Urinary bladder (tissue), 3 donors: ENCODE measurements at regions not wholly inside any gene's neighbourhood (a gene's known extent, or its start where the extent isn't known, plus 50 kb on each side); places are given as distances from the start of the nearest gene placed in this dataset.

Experiments
- DNase-seq: peaks from one replicate; pipeline ENCODE4 v3.0.0-alpha.2; 2015; ENCODE audit errors: extremely low spot score
- H3K27ac ChIP-seq: one replicate; pipeline ENCODE4 v1.5.1; 2013; ENCODE audit warnings: low read depth, mild to moderate bottlenecking, moderate library complexity
- H3K36me3 ChIP-seq: one replicate; pipeline ENCODE4 v1.6.1; 2013; ENCODE audit warnings: mild to moderate bottlenecking, moderate library complexity; ENCODE audit not compliant: insufficient read depth
- H3K4me1 ChIP-seq: one replicate; pipeline ENCODE4 v1.6.1; 2013; ENCODE audit warnings: mild to moderate bottlenecking, moderate library complexity; ENCODE audit not compliant: insufficient read depth
- H3K4me3 ChIP-seq: one replicate; pipeline ENCODE4 v1.5.1; 2013; ENCODE audit warnings: low read depth, low read length
- WGBS: extraction: QIAGEN DNeasy Blood & Tissue Kit; methylation state at CpG from one replicate; pipeline ENCODE4 v1.1.7; 2013; 5-methylcytosine and 5-hydroxymethylcytosine counted together
- donor health status: healthy with polysubstance abuse.
- donor health status: healthy.

DNA sequence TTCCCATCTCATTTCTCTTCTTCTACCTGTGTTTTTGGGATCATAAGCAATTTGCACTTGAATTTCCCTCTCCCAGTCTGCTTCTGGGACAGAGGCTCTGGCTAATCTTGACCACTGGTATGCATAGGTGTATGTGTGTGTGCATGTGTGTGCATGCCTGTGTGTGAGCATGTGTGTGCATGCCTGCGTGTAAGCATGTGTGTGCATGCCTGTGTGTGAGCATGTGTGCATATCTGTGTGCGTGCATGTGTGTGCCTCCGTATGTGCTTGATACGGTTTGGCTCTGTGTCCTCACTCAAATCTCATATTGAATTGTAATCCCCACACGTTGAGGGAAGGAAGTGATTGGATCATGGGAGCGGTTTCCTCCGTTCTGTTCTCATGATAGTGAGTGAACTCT lies 77.7 kb downstream of the HAPSTR1 start:
- DNase-seq: no peak
- Histone ChIP-seq H3K27ac (no peak overlapping the region), H3K4me3 (no peak overlapping the region), H3K36me3 (no peaks in the 10 kb centered on the region), H3K4me1 (no peaks in the 10 kb centered on the region)
- WGBS: 81% methylated on average over 7 of the region's 7 CpGs

DNA sequence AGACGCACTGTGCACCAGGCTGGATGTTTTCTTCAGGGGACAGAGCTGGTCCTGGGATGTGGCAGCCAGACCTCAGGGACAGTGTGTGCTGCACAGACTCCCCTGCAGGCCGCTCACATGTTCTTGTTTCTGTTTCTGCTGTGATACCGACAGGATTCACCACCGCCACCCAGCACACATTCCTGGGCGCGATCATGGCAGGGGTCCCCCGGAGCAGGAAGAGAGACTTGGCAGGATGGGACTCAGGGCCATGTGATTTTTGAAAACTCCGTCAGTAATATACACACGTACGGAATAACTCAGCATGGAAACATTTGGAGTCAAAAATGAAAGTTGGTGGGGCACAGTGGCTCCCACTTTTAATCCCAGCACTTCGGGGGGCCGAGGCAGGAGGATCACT lies 79.0 kb downstream of the HAPSTR1 start:
- no peak overlapping the region for H3K4me3 ChIP-seq
- no peaks in the 10 kb centered on the region for H3K4me1 ChIP-seq
- no peak overlapping the region for H3K27ac ChIP-seq
- H3K36me3 ChIP-seq: no peaks in the 10 kb centered on the region
- no peak for DNase-seq
- 70% methylated on average over 12 of the region's 12 CpGs for WGBS

DNA sequence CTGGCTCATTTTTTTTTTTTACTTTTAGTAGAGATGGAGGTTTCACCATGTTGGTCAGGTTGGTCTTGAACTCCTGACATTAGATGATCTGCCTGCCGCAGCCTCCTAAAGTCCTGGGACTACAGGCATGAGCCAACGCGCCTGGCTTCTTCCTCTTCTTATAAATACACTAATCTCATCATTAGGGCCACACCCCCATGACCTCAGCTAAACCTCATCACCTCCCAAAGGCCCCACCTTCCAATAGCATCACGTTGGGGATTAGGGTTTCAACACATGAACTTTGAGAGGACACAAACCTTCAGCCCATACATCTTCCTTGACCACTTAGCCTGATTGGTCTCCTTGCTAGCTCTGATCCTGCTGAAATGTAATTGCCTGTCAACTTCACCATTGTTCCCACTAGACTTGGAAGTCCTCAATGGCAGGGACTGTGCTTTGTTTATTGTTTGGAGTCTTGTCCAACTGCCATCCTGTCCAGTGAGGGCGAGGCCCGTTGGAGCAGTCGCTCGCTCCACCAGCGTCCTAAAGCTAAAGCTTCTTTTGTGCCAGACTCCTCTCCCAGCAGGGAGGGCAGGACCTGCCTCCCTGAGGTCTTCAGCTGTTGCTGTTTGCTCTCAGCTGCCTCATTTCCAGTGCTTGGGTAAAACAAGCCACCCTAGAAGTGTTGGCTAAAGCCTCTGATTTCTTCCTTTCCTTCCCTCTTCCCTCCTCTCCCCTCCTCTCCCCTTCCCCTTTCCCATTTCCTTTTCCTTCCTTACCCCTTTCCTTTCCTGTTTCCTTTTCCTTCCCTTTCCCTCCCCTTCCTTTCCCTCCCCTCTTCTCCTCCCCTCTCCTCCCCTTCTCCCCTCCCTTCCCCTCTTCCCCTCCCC lies 85.3 kb downstream of the HAPSTR1 start:
- WGBS: 49% methylated on average over 9 of the region's 9 CpGs
- no peaks in the 10 kb centered on the region for H3K36me3 ChIP-seq
- no peak overlapping the region for H3K4me3 ChIP-seq
- DNase-seq: no peak
- no peaks in the 10 kb centered on the region for H3K4me1 ChIP-seq
- no peak overlapping the region for H3K27ac ChIP-seq

DNA sequence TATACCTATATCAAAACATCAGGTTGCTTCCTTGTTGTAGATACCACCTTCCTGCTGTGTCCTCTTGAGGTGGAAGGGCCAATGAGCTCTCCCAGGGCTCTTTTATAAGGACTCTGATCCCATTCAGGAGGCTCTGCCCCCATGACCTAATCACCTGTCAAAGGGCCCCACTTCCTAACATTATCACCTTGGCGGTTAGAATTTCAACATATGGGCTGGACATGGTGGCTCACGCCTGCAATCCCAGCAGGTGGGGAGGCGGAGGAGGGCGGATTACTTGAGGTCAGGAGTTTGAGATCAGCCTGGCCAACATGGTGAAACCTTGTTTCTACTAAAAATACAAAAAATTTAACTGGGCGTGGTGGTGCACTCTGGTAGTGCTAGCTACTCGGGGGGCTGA lies 86.4 kb downstream of the HAPSTR1 start:
- 79% methylated on average over 6 of the region's 6 CpGs for WGBS
- Histone ChIP-seq H3K4me1 (no peaks in the 10 kb centered on the region), H3K36me3 (no peaks in the 10 kb centered on the region), H3K27ac (no peak overlapping the region), H3K4me3 (no peak overlapping the region)
- DNase-seq: no peak

DNA sequence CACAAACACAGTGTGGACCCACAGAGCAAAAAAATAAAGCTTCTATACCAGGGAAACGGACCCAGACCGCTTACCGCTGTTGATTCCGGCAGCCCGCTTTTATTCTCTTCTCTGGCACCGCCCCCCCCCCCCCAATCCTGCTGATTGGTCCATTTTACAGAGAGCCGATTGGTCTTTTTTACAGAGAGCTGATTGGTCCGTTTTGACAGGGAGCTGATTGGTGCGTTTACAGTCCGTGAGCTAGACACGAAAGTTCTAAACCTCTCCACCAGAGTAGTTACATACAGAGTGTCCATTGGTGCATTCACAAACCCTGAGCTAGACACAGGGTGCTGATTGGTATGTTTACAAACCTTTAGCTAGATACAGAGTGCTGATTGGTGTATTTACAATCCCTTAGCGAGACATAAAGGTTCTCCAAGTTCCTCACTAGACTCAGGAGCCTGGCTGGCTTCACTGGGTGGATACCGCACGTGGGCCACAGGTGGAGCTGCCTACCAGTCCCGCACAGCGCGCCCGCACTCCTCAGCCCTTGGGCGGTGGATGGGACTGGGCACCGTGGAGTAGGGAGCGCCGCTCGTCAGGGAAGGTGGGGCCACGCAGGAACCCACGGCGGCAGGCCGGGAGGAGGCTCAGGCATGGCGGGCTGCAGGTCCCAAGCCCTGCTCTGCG lies 92.4 kb downstream of the HAPSTR1 start:
- no peaks in the 10 kb centered on the region for H3K4me1 ChIP-seq
- WGBS: 86% methylated on average over 29 of the region's 29 CpGs
- H3K27ac ChIP-seq: no peak overlapping the region
- no peak overlapping the region for H3K4me3 ChIP-seq
- no peak for DNase-seq
- no peaks in the 10 kb centered on the region for H3K36me3 ChIP-seq

DNA sequence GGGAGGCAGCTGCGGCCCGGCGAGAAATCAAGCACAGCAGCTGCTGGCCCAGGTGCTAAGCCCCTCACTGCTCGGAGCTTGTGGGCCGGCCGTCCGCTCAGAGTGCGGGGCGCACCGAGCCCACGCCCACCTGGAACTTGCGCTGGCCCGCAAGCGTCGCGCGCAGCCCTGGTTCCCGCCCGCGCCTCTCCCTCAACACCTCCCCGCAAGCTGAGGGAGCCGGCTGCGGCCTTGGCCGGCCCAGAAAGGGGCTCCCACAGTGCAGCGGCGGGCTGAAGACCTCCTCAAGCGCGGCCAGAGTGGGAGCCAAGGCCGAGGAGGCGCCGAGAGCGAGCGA lies 92.9 kb downstream of the HAPSTR1 start:
- DNase-seq: no peak
- H3K4me1 ChIP-seq: no peaks in the 10 kb centered on the region
- 84% methylated on average over 33 of the region's 33 CpGs for WGBS
- no peak overlapping the region for H3K27ac ChIP-seq
- H3K4me3 ChIP-seq: no peak overlapping the region
- no peaks in the 10 kb centered on the region for H3K36me3 ChIP-seq

DNA sequence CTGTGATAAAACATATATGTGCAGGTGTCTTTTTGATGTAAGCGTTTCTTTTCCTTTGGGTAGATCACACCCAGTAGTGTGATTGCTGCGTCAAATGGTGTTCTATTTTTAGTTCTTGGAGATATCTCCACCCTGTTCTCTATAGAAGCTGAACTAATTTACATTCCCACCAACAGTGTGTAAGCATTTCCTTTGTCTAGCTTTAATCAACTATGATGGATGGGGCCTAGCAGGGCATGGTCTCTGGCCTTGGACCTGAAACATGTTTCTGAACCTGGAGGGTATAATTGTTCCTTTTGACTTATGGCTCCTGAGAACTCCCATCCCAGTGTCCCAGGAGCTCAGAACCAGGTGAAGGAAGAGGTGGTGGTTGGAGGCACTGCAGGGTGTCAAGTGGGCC lies 93.9 kb downstream of the HAPSTR1 start:
- Histone ChIP-seq H3K36me3 (no peaks in the 10 kb centered on the region), H3K27ac (no peak overlapping the region), H3K4me1 (no peaks in the 10 kb centered on the region), H3K4me3 (no peak overlapping the region)
- no peak for DNase-seq
- WGBS: 84% methylated on average over 2 of the region's 2 CpGs

DNA sequence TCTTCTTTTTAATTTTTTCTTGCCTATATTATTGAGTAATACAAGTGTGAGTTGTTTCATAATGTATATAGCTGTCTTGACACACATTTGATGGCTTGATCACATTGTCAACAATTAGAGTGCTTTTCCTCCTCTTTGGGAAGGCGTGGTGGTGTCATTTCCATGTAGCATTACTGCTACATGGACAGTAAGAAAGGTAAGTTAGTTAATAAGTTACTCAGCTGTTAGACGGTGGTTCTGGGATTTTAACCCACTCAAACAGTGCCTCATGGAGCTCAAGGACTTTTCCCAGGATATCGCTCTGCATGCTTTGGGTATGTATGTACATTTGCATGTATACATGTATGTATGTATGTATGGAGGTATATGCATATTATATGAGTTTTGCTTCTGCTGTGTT lies 94.6 kb downstream of the HAPSTR1 start:
- Histone ChIP-seq H3K27ac (no peak overlapping the region), H3K36me3 (no peaks in the 10 kb centered on the region), H3K4me1 (no peaks in the 10 kb centered on the region), H3K4me3 (no peak overlapping the region)
- WGBS: 86% methylated on average over 3 of the region's 3 CpGs
- no peak for DNase-seq

DNA sequence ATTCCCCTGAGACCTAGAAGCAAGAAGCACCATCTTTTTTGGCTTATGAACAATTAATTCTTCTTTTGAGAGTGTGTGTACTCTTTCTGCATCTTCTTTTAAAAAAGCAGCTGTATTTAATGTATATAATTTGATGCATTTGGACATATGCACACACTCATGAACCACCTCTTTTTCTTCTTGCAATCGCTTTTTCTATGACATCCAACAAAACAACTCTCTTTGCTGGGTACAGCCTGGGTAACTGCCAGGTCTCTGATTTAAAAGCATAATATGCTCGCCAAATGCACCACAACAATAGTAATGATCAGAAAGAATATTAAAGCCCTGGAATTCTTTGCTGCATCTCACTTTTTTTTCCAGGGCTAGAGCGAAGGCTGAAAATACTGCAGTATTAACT lies 97.3 kb downstream of the HAPSTR1 start:
- DNase-seq: no peak
- no peaks in the 10 kb centered on the region for H3K36me3 ChIP-seq
- no peak overlapping the region for H3K4me3 ChIP-seq
- no peaks in the 10 kb centered on the region for H3K4me1 ChIP-seq
- no peak overlapping the region for H3K27ac ChIP-seq
- 59% methylated on average over 3 of the region's 3 CpGs for WGBS

DNA sequence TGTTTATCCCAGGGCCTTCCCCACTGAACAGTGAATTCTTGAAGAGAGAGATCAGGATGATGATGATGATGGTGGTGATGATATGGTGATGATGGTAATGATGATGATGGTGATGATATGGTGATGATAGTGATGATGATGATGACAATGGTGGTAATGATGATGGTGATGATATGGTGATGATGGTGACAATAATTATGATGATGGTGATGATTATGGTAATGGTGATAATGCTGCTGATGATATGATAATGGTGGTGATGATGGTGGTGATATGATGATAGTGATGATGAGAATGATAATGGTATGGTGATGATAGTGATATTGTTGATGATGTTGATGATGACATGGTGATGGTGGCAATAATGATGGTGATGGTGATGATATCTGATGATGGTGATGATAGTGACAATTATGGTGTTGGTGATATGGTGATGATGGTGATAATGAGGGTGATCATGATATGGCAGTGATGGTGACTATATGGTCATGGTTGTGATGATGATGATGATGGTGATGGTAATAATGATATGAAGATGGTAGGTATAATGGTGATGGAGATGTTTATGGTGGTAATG lies 99.9 kb downstream of the HAPSTR1 start:
- H3K4me3 ChIP-seq: no peak overlapping the region
- H3K27ac ChIP-seq: no peak overlapping the region
- no peaks in the 10 kb centered on the region for H3K36me3 ChIP-seq
- DNase-seq: no peak
- no peaks in the 10 kb centered on the region for H3K4me1 ChIP-seq

DNA sequence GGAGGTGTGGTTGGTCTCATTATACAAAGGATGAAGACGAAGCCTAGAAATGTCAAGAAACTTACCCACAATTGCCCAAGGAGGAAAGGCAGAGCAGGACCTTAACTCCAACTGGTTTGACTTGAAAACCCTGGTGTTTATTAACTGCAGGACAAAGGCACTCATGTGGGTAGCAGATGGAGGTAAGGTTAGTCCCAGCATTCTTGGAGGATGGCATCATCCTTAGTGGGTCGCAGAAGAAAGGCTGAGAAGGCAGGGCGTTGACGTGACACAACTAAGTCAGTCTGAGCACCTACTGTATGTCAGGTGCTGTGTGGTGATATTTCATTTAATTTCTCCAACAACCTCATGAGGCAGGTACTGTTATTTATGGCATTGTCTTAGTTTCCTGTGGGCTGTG lies 101.3 kb downstream of the HAPSTR1 start:
- Histone ChIP-seq H3K27ac (no peak overlapping the region), H3K36me3 (no peaks in the 10 kb centered on the region), H3K4me1 (no peaks in the 10 kb centered on the region), H3K4me3 (no peak overlapping the region)
- no peak for DNase-seq
- WGBS: 76% methylated on average over 4 of the region's 4 CpGs

DNA sequence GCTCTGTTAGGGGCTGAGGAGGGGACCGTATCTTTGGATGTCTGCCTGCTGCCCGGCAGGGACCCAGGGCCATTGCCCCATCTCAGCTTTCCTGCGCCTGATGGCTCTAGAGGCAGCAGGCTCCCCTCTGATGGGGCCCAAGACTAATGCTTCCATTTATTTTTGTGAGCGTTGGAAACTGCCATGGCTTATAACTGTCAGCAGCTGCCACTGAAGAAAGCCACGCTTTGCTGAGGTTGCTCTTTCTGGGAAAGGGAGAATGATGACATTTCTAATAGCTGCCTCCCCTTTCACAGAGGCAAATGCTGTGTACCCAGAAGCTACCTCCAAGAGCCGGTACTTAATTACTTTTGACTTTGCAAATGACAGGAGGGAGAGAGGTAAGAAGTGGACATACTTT lies 103.8 kb downstream of the HAPSTR1 start:
- no peaks in the 10 kb centered on the region for H3K4me1 ChIP-seq
- no peak overlapping the region for H3K27ac ChIP-seq
- H3K4me3 ChIP-seq: no peak overlapping the region
- no peak for DNase-seq
- 24% methylated on average over 6 of the region's 6 CpGs for WGBS
- no peaks in the 10 kb centered on the region for H3K36me3 ChIP-seq

DNA sequence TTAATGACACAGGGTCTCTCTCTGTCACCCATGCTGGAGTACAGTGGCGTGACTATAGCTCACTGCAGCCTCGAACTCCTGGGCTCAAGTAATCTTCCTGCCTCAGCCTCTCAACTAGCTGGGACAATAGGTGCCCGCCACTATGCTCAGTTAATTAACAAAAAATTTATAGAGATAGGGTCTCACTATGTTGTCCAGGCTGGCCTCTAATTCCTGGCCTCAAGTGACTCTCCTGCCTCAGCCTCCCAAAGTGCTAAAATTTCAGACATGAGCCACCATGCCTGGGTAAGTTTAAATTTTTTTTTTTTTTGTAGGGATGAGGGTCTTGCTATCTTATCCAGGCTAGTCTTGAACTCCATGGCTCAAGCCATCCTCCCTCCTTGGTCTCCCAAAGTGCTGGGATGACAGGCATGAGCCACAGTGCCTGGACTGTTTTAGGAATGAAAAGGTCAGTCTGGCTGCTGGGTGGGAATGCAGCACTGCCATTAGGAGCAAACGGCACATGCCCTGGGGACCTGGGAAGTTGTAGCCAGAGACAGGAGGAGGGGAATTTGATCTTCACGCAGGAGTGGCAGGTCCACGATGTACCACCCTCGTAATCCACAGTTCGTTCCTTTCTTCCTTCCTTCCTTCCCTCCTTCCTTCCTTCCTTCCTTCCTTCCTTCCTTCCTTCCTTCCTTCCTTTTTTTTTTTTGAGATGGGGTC lies 106.7 kb downstream of the HAPSTR1 start:
- WGBS: 66% methylated on average over 8 of the region's 8 CpGs
- Histone ChIP-seq H3K4me3 (no peak overlapping the region), H3K4me1 (no peaks in the 10 kb centered on the region), H3K36me3 (no peaks in the 10 kb centered on the region), H3K27ac (no peak overlapping the region)
- no peak for DNase-seq

DNA sequence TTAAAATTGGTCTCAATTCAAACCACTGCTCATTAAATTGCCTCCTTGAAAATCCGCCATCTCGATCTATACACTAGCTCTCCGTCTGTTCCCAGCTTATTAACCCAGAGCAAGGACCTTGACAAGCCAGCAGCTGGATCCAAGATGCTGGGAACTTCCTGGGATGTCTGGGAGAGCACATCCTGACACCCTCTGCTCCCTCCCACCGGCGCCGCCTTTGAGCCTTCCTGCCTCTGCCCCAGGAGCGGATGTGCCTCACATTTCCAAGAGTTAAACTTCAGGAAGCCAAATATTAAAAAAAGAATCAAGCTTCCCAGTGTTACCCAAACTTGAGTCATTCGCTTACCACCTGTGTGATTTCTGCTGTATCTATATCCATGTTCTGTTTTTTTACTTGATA lies 107.9 kb downstream of the HAPSTR1 start:
- H3K36me3 ChIP-seq: no peaks in the 10 kb centered on the region
- WGBS: 27% methylated on average over 8 of the region's 8 CpGs
- no peak for DNase-seq
- no peaks in the 10 kb centered on the region for H3K4me1 ChIP-seq
- H3K27ac ChIP-seq: no peak overlapping the region
- no peak overlapping the region for H3K4me3 ChIP-seq
